ENCODE measurements at regions not wholly inside any gene's neighbourhood (a gene's known extent, or its start where the extent isn't known, plus 50 kb on each side); places are given as distances from the start of the nearest gene placed in this dataset.
"Not testable (repeated sequence)": the region's sequence is repeated elsewhere in the genome, so short reads cannot be mapped to it uniquely, and the experiment has no call there.

- Mint-ChIP-seq H3K4me1 (ENCODE audit: low read depth) (no peaks in the 10 kb centered on the region), H3K36me3 (ENCODE audit: low read depth) (no peaks in the 10 kb centered on the region), H3K4me3 (no peak overlapping the region), H3K27ac (no peak overlapping the region), H3K9me3 (no peaks in the 10 kb centered on the region), H3K27me3 (no peaks in the 10 kb centered on the region)
These were observed 846.0 kb upstream of the LRFN5 start for GRCh38 chr14:40760704-40761103.

GRCh38 chr14:40758076-40758475 is 848.6 kb upstream of the LRFN5 start:
- H3K27me3 Mint-ChIP-seq = no peaks in the 10 kb centered on the region
- no peaks in the 10 kb centered on the region for H3K4me1 Mint-ChIP-seq (ENCODE audit: low read depth)
- no peak overlapping the region for H3K27ac Mint-ChIP-seq
- H3K36me3 Mint-ChIP-seq (ENCODE audit: low read depth) = no peaks in the 10 kb centered on the region
- H3K4me3 Mint-ChIP-seq = no peak overlapping the region
- peaks cover 6% of the 10 kb centered on the region for H3K9me3 Mint-ChIP-seq

GRCh38 chr14:40757376-40757950 is 849.2 kb upstream of the LRFN5 start:
- Mint-ChIP-seq H3K36me3 (ENCODE audit: low read depth) (no peaks in the 10 kb centered on the region), H3K27ac (no peak overlapping the region), H3K27me3 (no peaks in the 10 kb centered on the region), H3K4me3 (no peak overlapping the region), H3K9me3 (peaks cover 6% of the 10 kb centered on the region), H3K4me1 (ENCODE audit: low read depth) (no peaks in the 10 kb centered on the region)

- Mint-ChIP-seq H3K4me3 (no peak overlapping the region), H3K9me3 (peaks cover 8% of the 10 kb centered on the region), H3K27me3 (no peaks in the 10 kb centered on the region)
These were observed 873.5 kb upstream of the LRFN5 start for GRCh38 chr14:40733206-40733605.

GRCh38 chr14:40727107-40727506 is 879.6 kb upstream of the LRFN5 start:
- Mint-ChIP-seq H3K36me3 (ENCODE audit: low read depth) (no peaks in the 10 kb centered on the region), H3K4me3 (no peak overlapping the region), H3K9me3 (peaks cover 17% of the 10 kb centered on the region), H3K27ac (no peak overlapping the region), H3K4me1 (ENCODE audit: low read depth) (no peaks in the 10 kb centered on the region), H3K27me3 (no peaks in the 10 kb centered on the region)

More at GRCh38 chr14:40733206-40733605, 873.5 kb upstream of the LRFN5 start:
- no peak overlapping the region for H3K27ac Mint-ChIP-seq
- H3K36me3 Mint-ChIP-seq (ENCODE audit: low read depth) = no peaks in the 10 kb centered on the region
- H3K4me1 Mint-ChIP-seq (ENCODE audit: low read depth) = no peaks in the 10 kb centered on the region

GRCh38 chr14:40713387-40713786 is 893.3 kb upstream of the LRFN5 start:
- no peaks in the 10 kb centered on the region for H3K36me3 Mint-ChIP-seq (ENCODE audit: low read depth)
- H3K9me3 Mint-ChIP-seq = peaks cover 22% of the 10 kb centered on the region
- H3K4me3 Mint-ChIP-seq = no peak overlapping the region
- no peak overlapping the region for H3K27ac Mint-ChIP-seq
- no peaks in the 10 kb centered on the region for H3K27me3 Mint-ChIP-seq
- no peaks in the 10 kb centered on the region for H3K4me1 Mint-ChIP-seq (ENCODE audit: low read depth)

- H3K27ac Mint-ChIP-seq = no peak overlapping the region
- H3K9me3 Mint-ChIP-seq = no peaks in the 10 kb centered on the region
- no peaks in the 10 kb centered on the region for H3K4me1 Mint-ChIP-seq (ENCODE audit: low read depth)
- H3K36me3 Mint-ChIP-seq (ENCODE audit: low read depth) = no peaks in the 10 kb centered on the region
- no peaks in the 10 kb centered on the region for H3K27me3 Mint-ChIP-seq
- H3K4me3 Mint-ChIP-seq = no peak overlapping the region
These were observed 909.4 kb upstream of the LRFN5 start for GRCh38 chr14:40697231-40697630.

GRCh38 chr14:40694023-40694422 is 912.7 kb upstream of the LRFN5 start:
- no peaks in the 10 kb centered on the region for H3K27me3 Mint-ChIP-seq
- no peaks in the 10 kb centered on the region for H3K4me1 Mint-ChIP-seq (ENCODE audit: low read depth)
- H3K4me3 Mint-ChIP-seq = no peak overlapping the region
- no peak overlapping the region for H3K27ac Mint-ChIP-seq
- H3K9me3 Mint-ChIP-seq = peaks cover 4% of the 10 kb centered on the region
- H3K36me3 Mint-ChIP-seq (ENCODE audit: low read depth) = no peaks in the 10 kb centered on the region

- H3K27me3 Mint-ChIP-seq = no peaks in the 10 kb centered on the region
- H3K27ac Mint-ChIP-seq = no peak overlapping the region
- no peaks in the 10 kb centered on the region for H3K36me3 Mint-ChIP-seq (ENCODE audit: low read depth)
- no peaks in the 10 kb centered on the region for H3K4me1 Mint-ChIP-seq (ENCODE audit: low read depth)
- no peak overlapping the region for H3K4me3 Mint-ChIP-seq
- H3K9me3 Mint-ChIP-seq = peaks cover 4% of the 10 kb centered on the region
These were observed 915.6 kb upstream of the LRFN5 start for GRCh38 chr14:40691066-40691465.

- Mint-ChIP-seq H3K36me3 (ENCODE audit: low read depth) (no peaks in the 10 kb centered on the region), H3K4me1 (ENCODE audit: low read depth) (no peaks in the 10 kb centered on the region), H3K27ac (no peak overlapping the region), H3K4me3 (no peak overlapping the region), H3K27me3 (no peaks in the 10 kb centered on the region), H3K9me3 (no peaks in the 10 kb centered on the region)
These were observed 920.9 kb upstream of the LRFN5 start for GRCh38 chr14:40685764-40686163.

- Mint-ChIP-seq H3K27me3 (no peaks in the 10 kb centered on the region), H3K4me3 (no peak overlapping the region), H3K9me3 (peaks cover 6% of the 10 kb centered on the region), H3K36me3 (ENCODE audit: low read depth) (no peaks in the 10 kb centered on the region), H3K27ac (no peak overlapping the region), H3K4me1 (ENCODE audit: low read depth) (no peaks in the 10 kb centered on the region)
These were observed 922.3 kb upstream of the LRFN5 start for GRCh38 chr14:40684328-40684727.

GRCh38 chr14:40682131-40682913 is 924.4 kb upstream of the LRFN5 start:
- no peak overlapping the region for H3K4me3 Mint-ChIP-seq
- no peaks in the 10 kb centered on the region for H3K27me3 Mint-ChIP-seq
- no peak overlapping the region for H3K27ac Mint-ChIP-seq
- peaks cover 6% of the 10 kb centered on the region for H3K9me3 Mint-ChIP-seq
- H3K4me1 Mint-ChIP-seq (ENCODE audit: low read depth) = no peaks in the 10 kb centered on the region
- H3K36me3 Mint-ChIP-seq (ENCODE audit: low read depth) = no peaks in the 10 kb centered on the region

GRCh38 chr14:40679256-40679655 is 927.4 kb upstream of the LRFN5 start:
- no peaks in the 10 kb centered on the region for H3K27me3 Mint-ChIP-seq
- H3K9me3 Mint-ChIP-seq = peaks cover 6% of the 10 kb centered on the region
- H3K36me3 Mint-ChIP-seq (ENCODE audit: low read depth) = no peaks in the 10 kb centered on the region
- H3K4me1 Mint-ChIP-seq (ENCODE audit: low read depth) = no peaks in the 10 kb centered on the region
- H3K4me3 Mint-ChIP-seq = no peak overlapping the region
- H3K27ac Mint-ChIP-seq = no peak overlapping the region

GRCh38 chr14:40677206-40677605 is 929.5 kb upstream of the LRFN5 start:
- H3K4me1 Mint-ChIP-seq (ENCODE audit: low read depth); H3K36me3 Mint-ChIP-seq (ENCODE audit: low read depth); H3K4me3 Mint-ChIP-seq; H3K27me3 Mint-ChIP-seq; H3K27ac Mint-ChIP-seq; H3K9me3 Mint-ChIP-seq: not testable (repeated sequence)

- H3K4me1 Mint-ChIP-seq (ENCODE audit: low read depth) = no peaks in the 10 kb centered on the region
- H3K4me3 Mint-ChIP-seq = no peak overlapping the region
- H3K27me3 Mint-ChIP-seq = no peaks in the 10 kb centered on the region
- H3K9me3 Mint-ChIP-seq = no peaks in the 10 kb centered on the region
- H3K27ac Mint-ChIP-seq = no peak overlapping the region
- H3K36me3 Mint-ChIP-seq (ENCODE audit: low read depth) = no peaks in the 10 kb centered on the region
These were observed 932.2 kb upstream of the LRFN5 start for GRCh38 chr14:40674502-40674901.

- no peak overlapping the region for H3K4me3 Mint-ChIP-seq
- H3K27ac Mint-ChIP-seq = no peak overlapping the region
- H3K27me3 Mint-ChIP-seq = no peaks in the 10 kb centered on the region
- H3K4me1 Mint-ChIP-seq (ENCODE audit: low read depth) = no peaks in the 10 kb centered on the region
- H3K36me3 Mint-ChIP-seq (ENCODE audit: low read depth) = no peaks in the 10 kb centered on the region
- peaks cover 2% of the 10 kb centered on the region for H3K9me3 Mint-ChIP-seq
These were observed 950.4 kb upstream of the LRFN5 start for GRCh38 chr14:40656311-40656710.
